ENCODE measurements at regions not wholly inside any gene's neighbourhood (a gene's known extent, or its start where the extent isn't known, plus 50 kb on each side); places are given as distances from the start of the nearest gene placed in this dataset.

DNA sequence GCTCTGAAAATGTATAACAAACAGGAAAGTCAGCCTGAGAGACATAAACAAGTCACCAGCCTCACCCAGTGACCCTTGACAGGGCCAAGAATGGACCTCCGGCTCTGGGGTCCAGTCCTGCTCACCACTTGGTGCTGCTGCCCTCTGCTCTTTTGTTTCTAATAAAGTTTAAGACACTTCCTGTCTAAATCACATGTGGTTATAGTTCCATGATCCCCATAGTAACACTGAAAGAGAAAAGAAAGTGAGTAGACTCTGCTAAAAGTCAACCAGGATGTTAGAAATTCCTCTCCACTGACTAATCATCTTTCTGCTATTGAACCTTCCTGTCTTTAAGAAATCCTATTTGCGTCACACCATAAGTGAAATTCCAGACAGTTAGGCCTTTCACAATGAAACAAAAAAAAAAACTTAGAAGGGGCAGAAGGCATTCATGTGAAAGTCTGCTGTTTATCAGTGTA is 179.2 kb upstream of the BET1 start:
- TF ChIP-seq, protein P1, sequence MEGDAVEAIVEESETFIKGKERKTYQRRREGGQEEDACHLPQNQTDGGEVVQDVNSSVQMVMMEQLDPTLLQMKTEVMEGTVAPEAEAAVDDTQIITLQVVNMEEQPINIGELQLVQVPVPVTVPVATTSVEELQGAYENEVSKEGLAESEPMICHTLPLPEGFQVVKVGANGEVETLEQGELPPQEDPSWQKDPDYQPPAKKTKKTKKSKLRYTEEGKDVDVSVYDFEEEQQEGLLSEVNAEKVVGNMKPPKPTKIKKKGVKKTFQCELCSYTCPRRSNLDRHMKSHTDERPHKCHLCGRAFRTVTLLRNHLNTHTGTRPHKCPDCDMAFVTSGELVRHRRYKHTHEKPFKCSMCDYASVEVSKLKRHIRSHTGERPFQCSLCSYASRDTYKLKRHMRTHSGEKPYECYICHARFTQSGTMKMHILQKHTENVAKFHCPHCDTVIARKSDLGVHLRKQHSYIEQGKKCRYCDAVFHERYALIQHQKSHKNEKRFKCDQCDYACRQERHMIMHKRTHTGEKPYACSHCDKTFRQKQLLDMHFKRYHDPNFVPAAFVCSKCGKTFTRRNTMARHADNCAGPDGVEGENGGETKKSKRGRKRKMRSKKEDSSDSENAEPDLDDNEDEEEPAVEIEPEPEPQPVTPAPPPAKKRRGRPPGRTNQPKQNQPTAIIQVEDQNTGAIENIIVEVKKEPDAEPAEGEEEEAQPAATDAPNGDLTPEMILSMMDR (conservative IDR thresholded peaks at IDR 0.05 in 1 of 2, IDR thresholded peaks at IDR 0.05 in 1 of 2; ENCODE audit: low read depth in 1 of 2, low read length in 2 of 2): no peak
- TF ChIP-seq EZH2 (IDR thresholded peaks at IDR 0.05; ENCODE audit: low read length, missing control alignments): no peak
